ENCODE measurements at regions not wholly inside any gene's neighbourhood (a gene's known extent, or its start where the extent isn't known, plus 50 kb on each side); places are given as distances from the start of the nearest gene placed in this dataset.

GRCh38 chr2:209208211-209208610, 215.6 kb upstream of the MAP2 start:
- TF ChIP-seq CTCF (IDR thresholded peaks at IDR 0.05), result no peak
- no peak for TF ChIP-seq EZH2 (IDR thresholded peaks at IDR 0.05; ENCODE audit: borderline replicate concordance, insufficient read depth, low read depth, low read length, poor library complexity, severe bottlenecking)
